ENCODE measurements at regions not wholly inside any gene's neighbourhood (a gene's known extent, or its start where the extent isn't known, plus 50 kb on each side); places are given as distances from the start of the nearest gene placed in this dataset.

- intact Hi-C loops (cut with micrococcal nuclease) = no loop called here
- Mint-ChIP-seq H3K9me3 (ENCODE audit: insufficient read depth) (no peaks in the 10 kb centered on the region), H3K27ac (no peak overlapping the region), H3K4me3 (no peak overlapping the region), H3K27me3 (peaks cover 26% of the 10 kb centered on the region), H3K4me1 (no peaks in the 10 kb centered on the region)
- CTCF ChIA-PET = interaction anchor here (1.1 kb wide), 1 partner anchor 974 kb away, joined by 3 read pairs; no protein-coding TSS in a partner anchor
- Histone ChIP-seq H3K9me3 (ENCODE audit: control extremely low read depth in 1 of 3, control insufficient read depth in 2 of 3, insufficient read depth in 1 of 3, low read length in 2 of 3) (no peaks in the 10 kb centered on the region), H3K4me1 (ENCODE audit: control insufficient read depth in 2 of 2, insufficient read depth in 2 of 2, low read length in 2 of 2) (no peaks in the 10 kb centered on the region), H3K9ac (ENCODE audit: low read length) (no peak overlapping the region), H3K27ac (ENCODE audit: low read length in 2 of 2) (no peak overlapping the region), H3K27me3 (replicated peaks in 1 of 4; ENCODE audit: control extremely low read depth in 1 of 4, control insufficient read depth in 3 of 4, insufficient read depth in 4 of 4, low read length in 3 of 4) (peaks cover 0 to 5% (median 2%) of the 10 kb centered on the region in 4 experiments), H3K36me3 (replicated peaks in 1 of 2; ENCODE audit: control extremely low read depth in 1 of 2, control insufficient read depth in 1 of 2, extremely low read depth in 1 of 2, insufficient read depth in 2 of 2, low read length in 1 of 2) (no peaks in the 10 kb centered on the region), H2AFZ (ENCODE audit: insufficient read depth, low read depth, low read length, poor library complexity, severe bottlenecking) (no peak overlapping the region), H4K20me1 (ENCODE audit: control insufficient read depth, insufficient read depth, low read length, poor library complexity, severe bottlenecking) (no peaks in the 10 kb centered on the region), H3K4me2 (replicated peaks; ENCODE audit: low read depth, low read length, poor library complexity, severe bottlenecking) (no peak overlapping the region), H3K79me2 (ENCODE audit: control insufficient read depth, insufficient read depth, low read length) (no peaks in the 10 kb centered on the region), H3K4me3 (ENCODE audit: control extremely low read depth in 1 of 5, extremely low read depth in 1 of 5, insufficient read depth in 1 of 5, low read depth in 2 of 5, low read length in 4 of 5) (no peak overlapping the region)
- DNase-seq (no peak), ATAC-seq (ENCODE audit: low read depth) (no peak)
- WGBS (ENCODE audit: insufficient coverage) = 90% methylated on average over 11 of the region's 11 CpGs
- no peak for TF ChIP-seq CTCF (IDR thresholded peaks at IDR 0.05)
- no peak for TF ChIP-seq EZH2 (IDR thresholded peaks at IDR 0.05; ENCODE audit: borderline replicate concordance, insufficient read depth, low read depth, low read length, poor library complexity, severe bottlenecking)
- POLR2A ChIA-PET = no interaction called here
These were observed 59.8 kb upstream of the TBPL2 start for GRCh38 chr14:55500219-55500701.

- Histone ChIP-seq H4K20me1 (ENCODE audit: control insufficient read depth, insufficient read depth, low read length, poor library complexity, severe bottlenecking) (no peaks in the 10 kb centered on the region), H3K4me3 (ENCODE audit: control extremely low read depth in 1 of 5, extremely low read depth in 1 of 5, insufficient read depth in 1 of 5, low read depth in 2 of 5, low read length in 4 of 5) (no peak overlapping the region), H3K4me1 (ENCODE audit: control insufficient read depth in 2 of 2, insufficient read depth in 2 of 2, low read length in 2 of 2) (no peaks in the 10 kb centered on the region), H3K27ac (ENCODE audit: low read length in 2 of 2) (no peak overlapping the region), H3K79me2 (ENCODE audit: control insufficient read depth, insufficient read depth, low read length) (no peaks in the 10 kb centered on the region), H2AFZ (ENCODE audit: insufficient read depth, low read depth, low read length, poor library complexity, severe bottlenecking) (no peak overlapping the region), H3K36me3 (replicated peaks in 1 of 2; ENCODE audit: control extremely low read depth in 1 of 2, control insufficient read depth in 1 of 2, extremely low read depth in 1 of 2, insufficient read depth in 2 of 2, low read length in 1 of 2) (no peaks in the 10 kb centered on the region), H3K9ac (ENCODE audit: low read length) (no peak overlapping the region), H3K9me3 (ENCODE audit: control extremely low read depth in 1 of 3, control insufficient read depth in 2 of 3, insufficient read depth in 1 of 3, low read length in 2 of 3) (no peaks in the 10 kb centered on the region), H3K27me3 (replicated peaks in 1 of 4; ENCODE audit: control extremely low read depth in 1 of 4, control insufficient read depth in 3 of 4, insufficient read depth in 4 of 4, low read length in 3 of 4) (peaks cover 0 to 5% (median 2%) of the 10 kb centered on the region in 4 experiments), H3K4me2 (replicated peaks; ENCODE audit: low read depth, low read length, poor library complexity, severe bottlenecking) (no peak overlapping the region)
- no peaks in the 10 kb centered on the region for H3K4me1 Mint-ChIP-seq
- no peak overlapping the region for H3K27ac Mint-ChIP-seq
- ChIA-PET CTCF (no interaction called here), POLR2A (no interaction called here)
- 90% methylated on average over 3 of the region's 3 CpGs for WGBS (ENCODE audit: insufficient coverage)
- TF ChIP-seq EZH2 (IDR thresholded peaks at IDR 0.05; ENCODE audit: borderline replicate concordance, insufficient read depth, low read depth, low read length, poor library complexity, severe bottlenecking) = no peak
- TF ChIP-seq CTCF (IDR thresholded peaks at IDR 0.05) = no peak
- no peak for DNase-seq
- no peak overlapping the region for H3K4me3 Mint-ChIP-seq
- H3K27me3 Mint-ChIP-seq = peaks cover 26% of the 10 kb centered on the region
- ATAC-seq (ENCODE audit: low read depth) = no peak
- intact Hi-C loops (cut with micrococcal nuclease) = no loop called here
- H3K9me3 Mint-ChIP-seq (ENCODE audit: insufficient read depth) = no peaks in the 10 kb centered on the region
These were observed 60.3 kb upstream of the TBPL2 start for GRCh38 chr14:55500708-55501107.

All from B cell (primary cell).